Embryonic facial prominence (tissue), 1 donor: ENCODE measurements at regions not wholly inside any gene's neighbourhood (a gene's known extent, or its start where the extent isn't known, plus 50 kb on each side); places are given as distances from the start of the nearest gene placed in this dataset.
"Not testable (repeated sequence)": the region's sequence is repeated elsewhere in the genome, so short reads cannot be mapped to it uniquely, and the experiment has no call there.

ENCODE experiments used
- DNase-seq: peaks from one replicate; pipeline ENCODE4 v3.0.0-alpha.2; 2016; ENCODE audit errors: extremely low spot score

DNA sequence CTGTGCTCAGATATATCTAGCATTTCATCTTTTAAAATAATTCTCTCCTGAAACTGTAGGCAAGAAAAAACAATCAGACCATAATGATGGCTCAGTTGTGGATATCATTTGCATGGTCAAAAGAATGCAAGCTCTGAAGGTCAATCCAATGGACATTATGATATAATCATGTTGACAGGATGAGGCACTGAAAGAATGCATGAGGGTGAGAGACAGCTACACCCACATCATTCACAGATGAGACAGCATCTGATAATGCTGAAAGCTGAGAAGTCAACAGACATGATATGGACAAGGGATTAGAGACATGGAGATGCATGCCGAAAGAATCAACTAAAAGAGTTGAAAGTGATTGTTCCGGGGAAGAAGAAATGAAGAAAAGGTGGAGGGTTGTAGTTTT is 346.4 kb upstream of the CDH5 start:
- no peak for DNase-seq

DNA sequence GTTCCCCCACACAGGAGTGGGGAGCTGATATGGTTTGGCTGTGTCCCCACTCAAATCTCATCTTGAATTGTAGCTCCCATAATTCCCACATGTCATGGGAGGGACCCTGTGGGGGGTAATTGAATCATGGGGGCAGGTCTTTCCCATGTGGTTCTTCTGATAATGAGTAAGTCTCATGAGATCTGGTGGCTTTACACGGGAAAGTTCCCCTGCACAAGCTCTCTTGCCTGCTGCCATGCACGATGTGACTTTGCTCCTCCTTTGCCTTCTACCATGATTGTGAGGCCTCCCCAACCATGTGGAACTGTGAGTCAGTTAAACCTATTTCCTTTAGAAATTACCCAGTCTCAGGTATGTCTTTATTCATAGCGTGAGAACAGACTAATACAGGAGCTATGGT is 347.0 kb upstream of the CDH5 start:
- DNase-seq: not testable (repeated sequence)

GRCh38 chr16:66014221-66014620 is 352.3 kb upstream of the CDH5 start:
- DNase-seq: no peak

DNA sequence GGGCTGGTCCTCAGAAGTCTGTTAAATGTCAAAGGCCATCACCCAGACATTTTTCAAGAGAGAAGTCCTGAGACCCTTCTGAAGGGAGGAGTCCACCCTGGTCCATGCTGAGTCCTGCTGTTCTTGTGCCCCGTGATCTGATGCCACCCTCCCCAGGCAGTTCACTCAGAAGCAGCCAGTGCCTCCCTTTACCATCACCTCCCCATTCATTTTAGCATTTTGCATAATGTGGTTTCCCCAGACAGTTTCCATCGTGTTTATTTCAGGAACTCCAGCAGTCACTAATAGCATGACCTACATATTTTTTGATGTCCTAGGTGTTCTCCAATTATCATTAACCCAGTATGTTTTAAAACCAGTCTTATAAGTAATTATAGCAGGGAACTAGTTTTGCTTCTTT is 353.0 kb upstream of the CDH5 start:
- DNase-seq: no peak

DNA sequence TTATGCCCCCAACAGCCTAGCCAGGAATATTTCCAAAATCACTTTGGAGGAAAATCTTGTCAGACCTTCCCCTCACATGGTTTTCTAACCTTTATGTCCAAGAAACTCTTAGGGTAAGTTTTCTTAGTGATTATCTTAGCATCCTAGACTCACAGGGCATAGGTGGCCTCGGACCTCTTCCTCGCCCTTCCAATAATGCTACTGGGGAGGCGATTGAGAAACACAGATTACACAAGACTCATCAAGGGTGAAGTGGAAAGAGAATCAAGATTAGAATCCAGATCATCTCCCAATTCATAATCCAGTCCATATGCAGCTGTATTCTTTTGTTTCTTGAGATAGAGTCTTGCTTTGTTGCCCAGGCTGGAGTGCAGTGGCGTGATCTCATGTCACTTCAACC is 358.4 kb upstream of the CDH5 start:
- DNase-seq: no peak

- DNase-seq: no peak
Measured at GRCh38 chr16:66007717-66008116, 358.8 kb upstream of the CDH5 start.

GRCh38 chr16:66006485-66006884 is 360.0 kb upstream of the CDH5 start:
- no peak for DNase-seq

GRCh38 chr16:66004699-66005098 is 361.8 kb upstream of the CDH5 start:
- DNase-seq: no peak

GRCh38 chr16:66003201-66003600 is 363.3 kb upstream of the CDH5 start:
- DNase-seq: no peak

DNA sequence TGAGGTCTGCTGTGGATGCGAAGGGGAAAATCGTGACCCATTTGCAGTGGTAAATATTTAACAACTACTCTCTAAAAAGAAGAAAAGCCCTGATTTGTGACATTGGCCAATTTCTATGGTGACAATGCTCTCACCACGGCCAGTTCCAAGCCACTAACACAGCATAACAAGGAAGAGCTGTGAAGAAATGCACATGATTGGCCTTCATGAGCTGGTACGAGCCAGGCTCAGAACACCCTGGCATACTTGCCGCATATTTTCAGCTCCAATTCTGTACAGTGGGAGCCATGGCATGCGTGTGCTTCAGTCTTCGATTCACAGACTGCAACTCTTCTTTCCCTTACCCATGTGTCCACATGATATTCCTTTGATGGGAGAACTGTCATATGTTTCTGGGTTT is 363.9 kb upstream of the CDH5 start:
- no peak for DNase-seq

DNA sequence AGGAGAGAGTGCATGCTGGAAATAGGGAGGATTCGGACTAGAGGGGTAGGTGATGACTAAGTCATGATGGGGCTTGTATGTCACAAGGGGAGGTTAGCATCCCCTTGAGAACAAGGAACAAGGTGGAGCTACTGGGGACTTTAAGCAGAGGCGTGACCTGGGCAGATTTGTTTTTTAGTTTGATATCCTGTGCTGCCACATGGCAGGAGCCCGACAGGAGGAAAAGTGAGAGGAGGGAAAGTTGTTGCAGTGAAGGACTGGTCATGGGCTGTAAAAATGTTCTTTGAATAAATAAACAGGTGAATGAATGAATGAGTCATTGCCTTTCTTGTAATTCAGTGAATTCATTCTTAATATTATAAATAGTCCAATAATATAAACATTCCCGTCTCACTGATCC is 365.1 kb upstream of the CDH5 start:
- DNase-seq: no peak

- DNase-seq: no peak
Measured at GRCh38 chr16:65998443-65998842, 368.0 kb upstream of the CDH5 start.

DNA sequence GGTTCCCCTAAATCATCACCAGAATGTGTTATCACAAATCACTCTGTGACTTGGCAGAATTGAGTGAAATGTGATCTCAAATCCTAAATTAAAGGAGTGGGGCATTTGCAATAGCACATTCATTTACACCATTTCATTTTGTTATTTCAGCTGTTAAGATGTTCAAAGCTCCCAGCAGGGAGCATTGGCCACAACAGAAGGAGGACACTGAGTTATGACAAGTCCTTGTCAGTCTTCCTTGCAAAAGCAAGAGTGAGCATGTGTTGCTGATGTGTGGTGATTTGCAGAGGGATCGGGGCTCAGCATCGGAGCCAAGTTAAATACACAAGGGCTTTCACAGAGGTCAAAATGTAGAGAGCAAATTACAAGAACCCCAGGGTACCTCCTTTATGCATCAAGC is 372.2 kb upstream of the CDH5 start:
- no peak for DNase-seq

- no peak for DNase-seq
Measured at GRCh38 chr16:65991149-65991701, 375.3 kb upstream of the CDH5 start.

DNA sequence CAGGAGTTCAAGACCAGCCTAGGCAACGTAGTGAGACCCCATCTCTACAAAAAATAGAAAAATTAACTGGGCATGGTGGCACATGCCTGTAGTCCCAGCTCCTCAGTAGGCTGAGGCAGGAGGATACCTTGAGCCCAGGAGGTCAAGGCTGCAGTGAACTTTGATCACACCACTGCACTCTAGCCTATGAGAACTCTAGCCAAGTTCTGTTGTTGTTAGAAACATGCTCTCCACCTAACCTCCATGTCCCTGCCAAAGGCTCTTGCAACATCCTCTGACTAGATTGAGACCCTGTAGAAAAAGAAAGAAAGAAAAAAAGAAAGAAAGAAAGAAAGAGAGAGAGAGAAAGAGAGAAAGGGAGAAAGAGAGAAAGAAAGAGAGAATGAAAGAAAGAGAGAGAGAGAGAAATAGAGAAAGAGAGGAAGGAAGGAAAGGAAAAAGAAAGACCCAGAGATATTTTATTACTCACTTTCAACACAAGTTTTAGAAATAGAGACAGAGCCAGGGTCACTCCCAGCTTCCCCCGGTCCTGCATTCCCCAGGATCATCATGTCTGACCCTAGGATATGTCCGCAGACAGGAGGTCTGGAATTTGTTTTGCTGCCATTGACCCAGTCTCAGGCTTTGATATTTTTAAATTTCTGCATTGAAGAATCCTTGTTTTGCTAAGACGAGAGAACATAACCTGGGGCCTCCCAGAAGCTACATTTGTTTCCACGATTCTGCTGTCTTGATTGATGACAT is 376.5 kb upstream of the CDH5 start:
- no peak for DNase-seq

GRCh38 chr16:65988024-65988595 is 378.4 kb upstream of the CDH5 start:
- DNase-seq: no peak

- DNase-seq: no peak
Measured at GRCh38 chr16:65984296-65984695, 382.2 kb upstream of the CDH5 start.

GRCh38 chr16:65981057-65981456 is 385.4 kb upstream of the CDH5 start:
- DNase-seq: no peak

GRCh38 chr16:65975049-65975708 is 391.3 kb upstream of the CDH5 start:
- DNase-seq: no peak

GRCh38 chr16:65967376-65967775 is 399.1 kb upstream of the CDH5 start:
- DNase-seq: no peak

DNA sequence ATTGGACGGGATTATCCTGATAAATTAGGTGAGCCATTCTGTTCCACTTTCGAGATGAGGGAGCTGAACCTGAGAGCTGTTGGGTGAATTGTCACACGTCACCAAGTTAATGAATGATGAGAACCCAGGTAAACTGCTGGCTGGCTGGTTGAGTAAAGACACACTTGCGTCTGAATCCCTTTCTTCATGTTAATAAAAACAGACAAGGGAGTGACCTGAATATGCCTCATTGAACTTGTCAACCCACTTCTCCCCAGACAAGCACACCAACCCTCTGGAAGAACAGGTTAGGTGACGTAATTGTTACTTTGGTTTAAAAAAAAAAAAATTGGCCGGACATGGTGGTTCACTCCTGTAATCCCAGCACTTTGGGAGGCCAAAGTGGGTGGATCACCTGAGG is 400.9 kb upstream of the CDH5 start:
- DNase-seq: no peak

DNA sequence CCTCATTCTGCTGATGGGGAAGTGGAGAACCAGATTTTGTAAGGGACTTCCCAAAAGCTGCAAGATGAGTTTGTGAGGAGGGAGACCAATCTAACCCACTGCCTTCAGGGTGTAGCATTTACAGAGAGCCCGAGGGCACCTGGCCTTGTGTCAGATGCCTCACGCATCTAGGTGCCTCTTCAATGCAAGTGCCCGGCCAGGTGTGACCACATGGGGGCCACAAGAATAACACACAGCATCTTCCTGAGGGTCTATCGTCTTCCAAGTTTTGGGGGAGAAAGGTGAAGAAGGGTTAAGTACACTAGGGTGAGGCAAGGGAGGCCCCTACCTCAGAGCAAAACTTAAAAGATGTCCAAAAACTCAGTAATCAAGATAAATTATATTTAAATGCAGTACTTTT is 401.7 kb upstream of the CDH5 start:
- DNase-seq: no peak
